Middle frontal gyrus (tissue), 1 donor: ENCODE measurements at regions not wholly inside any gene's neighbourhood (a gene's known extent, or its start where the extent isn't known, plus 50 kb on each side); places are given as distances from the start of the nearest gene placed in this dataset.
"Not testable (repeated sequence)": the region's sequence is repeated elsewhere in the genome, so short reads cannot be mapped to it uniquely, and the experiment has no call there.

Experiments
- DNase-seq: peaks from one replicate; pipeline ENCODE4 v3.0.0-alpha.2; 2015; ENCODE audit warnings: low spot score; ENCODE audit errors: extremely low spot score

DNA sequence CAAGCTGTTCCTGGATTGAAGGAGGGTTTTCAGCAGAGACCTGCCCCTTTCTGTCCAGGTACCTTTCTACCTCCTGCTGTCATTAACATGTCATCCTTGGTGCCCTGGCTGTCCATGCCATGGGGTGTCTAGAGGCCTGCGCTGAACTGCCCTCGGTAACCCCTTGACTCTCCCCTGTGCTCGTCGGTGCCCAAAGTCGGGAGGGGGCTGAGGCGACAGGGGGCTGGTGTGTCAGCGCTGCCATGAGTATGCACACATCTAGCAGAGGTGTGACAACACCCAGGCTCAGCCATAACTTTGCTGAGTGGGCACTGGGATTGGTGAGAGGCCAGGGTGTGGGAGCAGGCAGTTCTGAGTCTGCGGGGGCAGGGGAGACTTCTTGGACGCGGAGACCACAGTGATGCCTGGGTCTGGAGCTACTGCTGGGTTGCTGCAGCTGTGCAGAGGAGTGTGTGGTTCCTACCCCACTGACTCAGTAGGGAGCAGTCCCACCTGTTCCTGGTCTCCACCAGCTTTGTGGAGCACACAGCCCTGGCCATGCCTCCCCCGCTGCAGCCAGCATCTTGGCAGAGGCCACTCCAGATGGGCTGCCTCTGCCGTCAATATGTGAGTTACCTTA, 376.2 kb upstream of the SEMA3C start:
- DNase-seq, result no peak

DNA sequence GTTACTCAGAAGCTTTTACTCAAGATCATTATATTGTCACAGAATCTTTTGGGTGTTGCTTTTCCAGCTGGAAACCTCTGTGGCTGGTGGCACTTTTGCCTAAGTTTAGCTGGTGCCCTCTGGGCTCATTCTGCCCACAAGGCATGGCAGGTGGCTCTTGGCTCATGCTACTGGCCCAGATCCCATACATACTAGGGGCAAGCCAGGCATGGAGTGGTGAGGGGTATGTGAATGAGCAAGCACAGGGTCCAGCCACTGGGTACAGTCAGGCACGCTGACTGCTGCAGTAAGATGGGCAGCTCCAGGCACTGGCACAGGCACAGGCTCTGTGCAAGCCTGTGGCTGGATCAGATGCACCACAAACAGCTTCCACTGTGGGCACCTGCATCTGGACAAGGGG, 375.0 kb upstream of the SEMA3C start:
- DNase-seq, result no peak

DNA sequence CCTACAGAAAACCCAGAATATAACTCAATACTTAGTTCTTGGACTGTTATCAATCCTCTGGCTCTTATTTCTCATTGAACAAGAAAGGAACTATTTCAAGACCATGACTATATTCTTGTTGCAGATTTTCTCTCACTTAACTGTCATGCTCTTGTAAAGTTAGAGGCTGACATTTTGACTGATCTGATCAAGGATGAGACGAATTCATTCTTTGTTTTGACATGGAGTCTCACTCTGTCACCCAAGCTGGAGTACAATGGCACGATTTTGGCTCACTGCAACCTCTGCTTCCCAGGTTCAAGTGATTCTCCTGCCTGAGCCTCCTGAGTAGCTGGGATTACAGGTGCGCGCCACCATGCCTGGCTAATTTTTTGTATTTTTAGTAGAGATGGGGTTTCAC, 367.9 kb upstream of the SEMA3C start:
- not testable (repeated sequence) for DNase-seq

DNA sequence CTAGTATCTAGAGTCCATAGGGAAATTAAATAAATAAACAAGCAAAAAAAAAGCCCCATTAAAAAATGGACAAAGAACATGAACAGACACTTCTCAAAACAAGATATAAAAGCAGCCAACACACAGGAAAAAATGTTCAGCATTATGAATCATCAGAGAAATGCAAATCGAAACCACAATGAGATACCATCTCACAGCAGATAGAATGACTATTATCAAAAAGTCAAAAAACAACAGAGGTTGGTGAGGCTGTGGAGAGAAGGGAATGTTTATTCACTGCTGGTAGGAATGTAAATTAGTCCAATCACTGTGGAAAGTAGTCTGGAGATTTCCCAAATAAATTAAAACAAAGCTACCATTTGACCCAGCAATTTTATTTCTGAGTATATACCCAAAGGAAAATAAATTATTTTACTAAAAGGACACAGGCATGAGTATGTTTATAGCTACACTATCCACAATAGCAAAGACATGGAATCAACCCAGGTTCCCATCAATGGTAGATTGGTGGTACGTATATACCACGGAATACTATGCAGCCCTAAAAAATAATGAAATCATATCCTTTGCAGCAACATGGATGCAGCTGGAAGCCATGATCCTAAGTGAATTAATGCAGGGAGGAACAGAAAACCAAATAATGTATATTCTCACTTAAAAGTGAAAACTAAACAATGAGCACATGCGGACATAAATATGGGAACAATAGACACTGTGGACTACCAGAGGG, 366.5 kb upstream of the SEMA3C start:
- DNase-seq, result no peak

DNA sequence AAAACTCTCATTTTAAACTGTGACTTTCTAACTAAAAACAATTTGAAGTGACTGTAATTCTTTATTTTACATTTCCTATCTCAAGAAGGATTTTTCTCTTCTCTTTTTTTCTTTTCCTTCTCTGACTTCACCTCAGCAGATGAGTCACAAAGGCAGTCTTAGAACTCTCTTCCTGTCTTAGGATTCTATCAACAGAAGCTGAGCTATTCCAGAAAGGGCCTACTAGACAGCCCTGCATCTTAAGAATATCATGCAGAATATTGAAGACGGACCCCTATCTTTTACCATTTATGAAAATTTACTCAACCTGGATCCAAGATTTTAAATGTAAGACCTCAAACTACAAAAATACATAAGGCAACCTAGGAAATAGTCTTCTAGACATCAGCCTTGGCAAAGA, 365.7 kb upstream of the SEMA3C start:
- no peak for DNase-seq

DNA sequence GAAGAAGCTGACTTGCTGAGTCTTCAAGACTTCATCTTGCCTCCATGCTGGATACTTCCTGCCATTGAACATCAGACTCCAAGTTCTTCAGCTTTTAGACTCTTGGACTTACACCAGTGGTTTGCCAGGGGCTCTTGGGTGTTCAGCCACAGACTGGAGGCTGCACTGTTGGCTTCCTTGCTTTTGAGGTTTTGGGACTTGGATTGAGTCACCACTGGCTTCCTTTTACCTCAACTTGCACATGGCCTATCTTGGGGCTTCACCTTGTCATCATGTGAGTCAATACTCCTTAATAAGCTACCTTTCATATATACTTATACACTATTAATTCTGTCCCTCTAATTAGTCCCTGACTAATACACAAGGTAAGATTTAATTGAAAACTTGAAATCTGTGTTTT, 361.7 kb upstream of the SEMA3C start:
- DNase-seq, result no peak

DNA sequence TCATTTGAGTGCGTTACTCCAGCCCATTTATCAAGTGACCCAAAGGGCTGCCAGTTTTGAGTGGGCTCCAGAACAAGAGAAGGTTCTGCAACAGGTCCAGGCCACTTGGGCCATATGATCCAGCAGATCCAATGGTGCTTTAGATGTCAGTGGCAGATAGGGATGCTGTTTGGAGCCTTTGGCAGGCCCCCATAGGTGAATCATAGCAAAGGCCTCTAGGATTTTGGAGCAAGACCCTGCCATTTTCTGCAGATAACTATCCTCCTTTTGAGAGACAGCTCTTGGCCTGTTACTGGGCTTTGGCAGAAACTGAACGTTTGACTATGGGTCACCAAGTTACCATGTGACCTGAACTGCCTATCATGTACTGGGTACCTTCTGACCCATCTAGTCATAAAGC, 358.8 kb upstream of the SEMA3C start:
- DNase-seq, result no peak

DNA sequence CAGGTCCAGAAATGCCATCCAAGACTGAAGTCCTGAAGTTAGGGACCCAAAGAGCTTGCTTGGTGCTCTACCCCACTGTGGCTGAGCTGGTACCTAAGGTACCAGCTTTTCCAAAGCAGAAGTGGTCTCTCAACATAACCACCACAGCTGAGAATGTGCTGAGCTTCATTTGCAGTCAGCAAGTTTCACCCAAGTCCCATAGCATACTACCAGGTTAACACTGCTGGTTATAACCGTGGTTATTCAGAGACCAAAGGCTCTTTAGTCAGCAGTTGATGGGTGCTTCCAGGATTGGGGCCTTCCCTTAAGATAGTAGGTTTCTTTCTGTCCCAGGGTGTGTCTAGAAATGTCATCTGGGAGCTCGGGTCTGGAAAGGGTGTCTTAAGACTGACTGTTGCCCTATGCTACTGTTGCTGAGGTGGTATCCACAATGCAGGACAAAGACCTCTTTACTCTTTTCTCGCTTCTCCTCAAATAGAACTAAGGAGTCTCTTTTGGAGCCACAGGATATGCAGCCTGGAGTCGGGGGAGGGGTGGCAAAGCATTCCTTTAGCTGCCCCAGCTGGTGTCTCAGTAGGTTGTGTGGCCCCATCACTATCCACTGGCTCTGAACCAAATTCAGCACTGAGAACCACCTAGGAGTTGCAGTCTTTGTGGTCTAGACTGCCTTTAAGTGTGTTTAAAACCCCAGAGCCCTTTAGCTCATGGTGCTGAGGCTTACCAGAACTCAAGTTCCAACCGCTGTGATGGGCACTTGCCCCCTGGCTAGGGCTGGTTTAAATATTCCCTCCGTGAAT, 354.9 kb upstream of the SEMA3C start:
- DNase-seq, result no peak

DNA sequence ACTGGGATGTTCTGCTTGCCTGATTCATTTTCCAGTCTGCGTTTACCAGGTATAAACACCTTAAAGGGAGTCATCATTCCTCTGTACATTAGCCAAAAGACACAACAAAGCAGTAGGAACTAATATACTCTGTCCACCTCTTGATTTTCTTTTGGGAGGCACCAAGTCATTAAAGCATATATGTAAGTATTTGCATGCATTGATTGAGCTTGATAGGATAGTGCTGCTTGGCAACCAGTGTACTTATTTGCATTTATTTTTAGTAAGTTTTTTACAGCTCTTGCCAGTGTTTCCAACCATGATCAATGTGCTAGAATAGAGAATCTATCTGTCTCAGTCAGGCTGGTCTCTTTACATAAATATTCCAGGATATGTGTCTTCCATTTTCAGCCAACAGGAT, 353.3 kb upstream of the SEMA3C start:
- DNase-seq, result no peak

DNA sequence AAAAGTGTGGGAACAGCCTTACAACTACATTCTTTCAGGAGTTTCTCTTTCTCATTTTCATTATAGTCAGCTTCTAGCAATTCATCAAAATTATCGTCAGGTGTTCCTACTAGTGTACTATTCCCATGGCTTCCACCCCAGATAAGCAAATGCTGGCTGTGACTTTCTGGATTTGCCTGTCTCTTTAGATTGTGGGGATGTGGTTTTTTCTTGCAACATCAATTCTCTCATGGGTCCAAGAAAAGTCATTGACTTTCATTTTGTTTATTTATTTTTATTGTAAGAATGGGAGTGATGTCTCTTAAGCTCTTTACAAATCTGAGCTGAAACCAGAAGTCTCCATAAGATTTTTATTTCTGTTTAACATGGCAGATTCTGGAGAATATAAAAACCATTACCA, 349.7 kb upstream of the SEMA3C start:
- DNase-seq, result no peak

DNA sequence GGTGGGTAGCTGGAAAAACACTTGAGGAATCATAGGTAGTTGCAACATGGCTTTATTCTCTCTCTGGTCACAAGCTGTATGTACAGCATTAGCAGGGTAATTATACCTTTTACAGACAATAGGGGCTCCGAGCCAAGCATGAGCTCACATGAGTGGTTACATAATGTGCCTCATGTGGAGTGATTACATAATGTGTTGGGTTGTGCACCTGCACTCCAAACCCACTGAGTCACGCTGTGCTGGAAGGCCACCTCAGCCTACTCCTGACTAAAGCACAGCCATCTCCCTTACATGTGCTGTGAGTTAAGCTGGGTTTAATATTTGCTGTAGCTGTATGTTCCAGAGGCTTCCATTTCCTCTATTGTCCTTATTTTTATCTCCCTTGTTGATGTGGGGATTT, 348.7 kb upstream of the SEMA3C start:
- no peak for DNase-seq

DNA sequence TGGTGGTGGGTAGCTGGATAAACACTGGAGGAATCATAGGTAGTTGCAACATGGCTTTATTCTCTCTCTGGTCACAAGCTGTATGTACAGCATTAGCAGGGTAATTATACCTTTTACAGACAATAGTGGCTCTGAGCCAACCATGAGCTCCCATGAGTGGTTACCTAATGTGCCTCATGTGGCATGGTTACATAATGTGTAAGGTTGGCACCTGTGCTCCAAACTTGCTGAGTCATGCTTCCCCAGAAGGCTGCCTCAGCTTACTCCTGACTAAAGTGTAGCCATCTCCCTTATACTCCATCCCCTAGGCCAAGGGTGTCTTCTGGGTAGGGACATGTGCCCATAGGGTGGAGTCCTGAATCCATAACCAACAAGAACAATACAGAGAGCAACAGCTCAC, 345.3 kb upstream of the SEMA3C start:
- DNase-seq, result no peak

DNA sequence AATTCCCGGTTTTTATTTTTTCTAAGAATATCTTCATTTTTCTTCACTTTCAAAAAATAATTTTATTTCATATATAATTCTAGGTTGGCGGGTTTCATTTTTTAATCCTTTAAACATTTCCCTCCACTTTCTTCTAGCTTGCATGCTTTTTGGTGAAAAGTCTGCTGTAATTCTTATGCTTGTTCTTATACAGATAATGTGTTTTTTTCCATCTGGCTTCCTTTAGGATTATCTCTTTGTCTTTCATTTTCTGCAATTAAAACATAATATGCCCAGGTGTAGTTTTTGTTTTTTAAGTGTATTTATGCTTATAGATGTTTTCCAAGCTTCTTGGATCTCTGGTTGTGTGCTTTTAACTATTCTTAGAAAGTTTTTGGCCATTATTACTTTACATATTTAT, 341.3 kb upstream of the SEMA3C start:
- DNase-seq, result no peak

DNA sequence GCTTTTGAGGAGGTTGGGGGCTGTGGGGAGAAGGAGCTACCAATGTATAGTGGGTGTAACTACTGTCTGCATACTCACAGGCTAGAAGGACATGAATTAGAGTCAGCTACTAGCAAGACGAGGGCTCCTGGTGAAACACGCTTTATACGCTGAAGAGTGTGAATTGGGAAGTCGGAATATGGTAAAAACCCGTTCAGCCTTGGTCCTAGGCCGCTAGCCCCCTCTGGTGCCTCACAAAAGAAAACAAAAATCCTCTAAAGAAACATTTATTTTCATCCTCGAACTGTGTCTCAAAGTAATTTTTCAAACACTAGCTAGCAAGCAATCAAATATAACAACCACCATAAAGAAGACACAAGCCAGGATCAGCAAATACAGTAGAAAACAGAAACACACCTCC, 338.1 kb upstream of the SEMA3C start:
- DNase-seq, result no peak

DNA sequence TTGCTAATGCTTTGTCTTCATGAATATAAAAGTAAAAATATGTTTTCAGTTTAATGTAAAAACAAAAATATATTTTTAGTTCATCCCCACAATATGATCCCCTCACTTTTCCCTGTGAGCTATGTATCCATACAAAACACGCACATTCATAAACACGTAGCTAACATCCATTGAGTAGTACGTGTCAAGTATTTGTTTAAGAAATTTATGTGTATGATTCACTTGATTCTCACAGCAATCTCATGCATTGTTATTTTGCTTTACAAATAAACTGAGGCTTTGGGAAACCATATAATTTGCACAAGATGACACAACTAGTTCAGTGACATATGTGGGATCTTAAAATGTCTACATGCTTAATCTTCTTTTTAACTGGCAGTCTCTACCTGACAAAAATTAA, 329.6 kb upstream of the SEMA3C start:
- no peak for DNase-seq

DNA sequence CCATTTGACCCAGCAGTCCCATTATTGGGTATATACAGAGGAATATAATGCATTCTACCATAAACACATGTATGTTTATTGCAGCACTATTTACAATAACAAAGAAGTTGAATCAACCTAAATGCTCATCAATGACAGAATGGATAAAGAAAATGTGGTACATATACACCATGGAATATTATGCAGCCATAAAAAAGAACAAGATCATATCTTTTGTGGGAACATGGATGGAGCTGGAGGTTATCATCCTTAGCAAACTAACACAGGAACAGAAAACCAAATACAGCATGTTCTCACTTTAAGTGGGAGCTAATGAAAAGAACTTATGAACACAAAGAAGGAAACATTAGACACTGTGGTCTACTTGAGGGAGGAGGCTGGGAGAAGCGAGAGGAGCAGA, 328.5 kb upstream of the SEMA3C start:
- DNase-seq, result not testable (repeated sequence)

DNA sequence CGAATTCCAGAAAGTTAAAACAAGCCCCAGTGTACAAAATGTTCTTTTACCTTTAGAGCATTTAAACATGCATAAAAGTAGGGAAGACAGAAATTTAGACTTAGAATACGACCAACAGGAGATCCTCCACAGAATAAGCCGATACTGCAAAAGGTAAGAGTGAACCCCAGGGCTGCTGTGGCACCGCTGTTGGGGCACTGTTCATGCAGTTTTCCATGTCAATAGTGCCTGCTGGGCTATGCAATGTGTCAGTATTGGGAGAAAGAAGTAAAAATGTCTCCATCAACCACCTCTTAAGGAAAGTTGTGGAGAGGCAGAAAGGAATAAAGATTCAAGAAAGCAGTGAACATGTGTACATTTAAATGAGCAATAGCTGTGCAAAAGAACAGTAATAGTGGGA, 326.5 kb upstream of the SEMA3C start:
- no peak for DNase-seq

DNA sequence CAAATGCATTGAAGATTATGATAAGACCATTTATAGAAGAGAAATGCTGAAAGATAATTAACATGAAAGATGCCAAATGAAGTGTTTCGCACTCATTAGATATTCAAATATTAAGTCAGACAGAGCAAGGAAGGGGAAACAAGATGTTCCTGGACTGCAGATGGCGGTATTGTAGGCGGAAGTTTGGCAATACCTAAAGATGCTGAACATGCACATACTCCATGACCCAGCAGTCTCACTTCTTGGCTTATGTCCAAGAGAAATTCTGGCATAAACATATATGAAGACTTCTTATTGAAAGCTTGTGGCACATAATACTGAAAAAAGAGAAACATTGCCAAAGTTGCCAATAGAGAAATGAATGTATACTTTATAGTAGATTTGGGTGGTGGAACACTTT, 325.4 kb upstream of the SEMA3C start:
- no peak for DNase-seq

DNA sequence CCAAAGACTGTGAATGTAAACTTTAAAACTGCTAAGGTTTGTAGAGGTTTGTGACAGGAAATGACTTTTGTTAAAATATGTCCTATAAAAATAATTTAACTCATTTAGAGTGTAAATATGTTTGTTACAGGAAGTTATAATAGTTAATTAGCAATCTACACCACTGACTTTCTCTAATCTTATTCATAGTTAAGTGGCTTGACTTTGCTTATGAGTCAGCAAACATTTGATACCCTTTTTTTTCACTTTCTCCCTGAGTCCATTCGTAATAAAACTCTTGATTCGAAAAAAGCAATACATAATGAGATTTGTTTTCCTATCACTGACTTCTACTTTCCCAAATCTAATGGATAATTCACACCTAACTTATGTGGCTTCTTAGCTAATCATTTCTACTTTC, 317.7 kb upstream of the SEMA3C start:
- no peak for DNase-seq

DNA sequence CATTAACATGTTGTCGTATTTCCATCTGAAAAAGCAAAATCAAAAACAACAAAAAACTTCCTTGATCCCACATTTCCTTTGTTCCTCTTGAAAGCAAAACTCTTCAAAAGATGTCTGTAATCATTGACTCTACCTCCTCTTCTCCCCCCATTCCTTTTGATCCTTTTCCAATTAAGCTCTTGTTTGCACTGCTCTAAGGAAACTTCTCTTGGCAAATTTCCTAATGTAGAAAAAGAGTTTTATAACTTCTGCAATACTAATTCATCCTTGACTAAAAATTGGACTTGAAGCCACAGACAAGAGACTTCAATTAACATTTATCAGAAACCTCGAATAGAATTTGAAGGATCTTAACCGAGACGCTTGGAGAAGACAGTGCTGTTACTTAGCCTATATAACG, 317.1 kb upstream of the SEMA3C start:
- DNase-seq, result no peak

DNA sequence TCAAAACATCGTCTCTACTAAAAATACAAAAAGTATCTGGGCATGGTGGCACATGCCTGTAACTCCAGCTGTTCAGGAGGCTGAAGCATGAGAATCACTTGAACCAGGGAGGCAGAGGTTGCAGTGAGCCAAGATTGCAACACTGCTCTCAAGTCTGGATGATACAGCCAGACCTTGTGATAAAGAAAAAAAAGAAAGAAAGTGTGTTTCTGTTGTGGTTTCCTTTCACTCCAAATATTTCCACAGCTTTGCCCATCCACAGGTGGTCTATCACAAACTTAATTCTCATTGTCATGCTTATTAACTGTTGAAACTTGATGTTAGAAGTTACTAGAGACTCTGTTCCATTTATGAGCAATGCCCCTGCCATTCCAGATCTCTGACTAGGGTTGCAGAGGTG, 316.0 kb upstream of the SEMA3C start:
- DNase-seq, result no peak

DNA sequence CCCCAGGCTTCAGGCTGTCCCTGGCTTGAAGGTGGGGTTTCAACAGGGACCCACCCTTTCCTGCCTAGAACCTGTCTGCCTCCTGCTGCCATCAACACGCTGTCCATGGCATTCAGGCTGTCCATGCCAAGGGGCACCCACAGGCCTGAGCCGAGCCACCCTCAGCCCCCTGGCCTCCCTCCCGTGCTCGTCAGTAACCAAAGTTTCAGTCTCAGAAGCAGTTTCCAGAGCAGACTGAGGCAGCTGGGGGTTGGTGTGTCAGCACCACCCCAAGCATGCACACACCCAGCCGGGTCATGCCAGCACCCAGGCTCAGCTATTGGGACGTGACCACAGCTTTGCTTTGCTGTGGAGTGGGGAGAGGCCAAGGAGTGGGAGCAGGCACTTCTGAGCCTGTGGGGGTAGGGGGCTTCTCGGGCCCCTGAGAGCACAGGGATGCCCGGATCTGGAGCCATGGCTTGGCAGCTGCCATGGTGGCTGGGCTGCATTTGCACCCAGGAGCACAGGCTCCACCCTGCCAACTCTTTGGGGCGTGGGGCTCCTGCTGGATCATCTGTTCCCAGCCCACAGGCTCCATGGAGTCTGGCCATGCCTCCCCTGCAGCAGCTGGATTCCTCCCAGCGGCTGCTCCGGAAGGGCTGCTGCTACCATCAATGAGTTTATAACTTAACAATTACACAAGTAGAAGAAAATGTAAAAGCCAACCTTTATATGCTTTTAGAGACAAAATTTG, 314.5 kb upstream of the SEMA3C start:
- no peak for DNase-seq
